Vagina (tissue), 2 donors: ENCODE measurements at regions not wholly inside any gene's neighbourhood (a gene's known extent, or its start where the extent isn't known, plus 50 kb on each side); places are given as distances from the start of the nearest gene placed in this dataset.

ENCODE experiments used
- DNase-seq, 2 donors: peaks; one replicate each; pipeline ENCODE4 v3.0.0-alpha.2; 2017; ENCODE audit errors: extremely low spot score in 2 of 2
- H3K27ac ChIP-seq: fragments of 200-600 bp; sonication (generic); one replicate; pipeline ENCODE4 v1.5.1; 2019
- H3K27me3 ChIP-seq: fragments of 200-600 bp; sonication (generic); one replicate; pipeline ENCODE4 v1.5.1; 2019
- H3K36me3 ChIP-seq, 2 donors: fragments of 200-600 bp; sonication (generic); one replicate each; pipeline ENCODE4 v1.5.1; 2017 to 2019
- H3K4me1 ChIP-seq: fragments of 200-600 bp; sonication (generic); one replicate; pipeline ENCODE4 v1.5.1; 2019
- H3K4me3 ChIP-seq, 2 donors: fragments of 200-600 bp; sonication (generic); 1 replicate in 1 of 2; 2 replicates in 1 of 2; pipeline ENCODE4 v1.5.1; 2016 to 2019
- H3K9me3 ChIP-seq: fragments of 200-600 bp; sonication (generic); one replicate; pipeline ENCODE4 v1.5.1; 2019
- CTCF ChIP-seq, 3 experiments: fragments of 450-650 bp in 2 of 3; fragments of 200-600 bp in 1 of 3; sonication (generic) in 1 of 3; IDR thresholded peaks; one replicate each; pipeline ENCODE4 v1.5.1; 2017 to 2019; ENCODE audit warnings: antibody characterized with exemption in 3 of 3, mild to moderate bottlenecking in 2 of 3, moderate library complexity in 2 of 3
- POLR2A ChIP-seq, 2 donors: fragments of 450-650 bp; IDR thresholded peaks; one replicate each; pipeline ENCODE4 v1.6.1; 2017; ENCODE audit warnings: antibody characterized with exemption in 2 of 2, mild to moderate bottlenecking in 2 of 2, moderate library complexity in 2 of 2
- POLR2AphosphoS5 ChIP-seq, 2 donors: sonication (generic); formaldehyde crosslinking; IDR thresholded peaks; one replicate each; pipeline ENCODE4 v1.9.0; 2017; ENCODE audit warnings: antibody characterized with exemption in 2 of 2, mild to moderate bottlenecking in 2 of 2, low read depth in 1 of 2; ENCODE audit not compliant: insufficient read depth in 1 of 2
- intact Hi-C: fragments of 100-400 bp; cut with DNase I; formaldehyde crosslinking; loops from one replicate; pipeline ENCODE4 v1.15.1; 2023

GRCh38 chr6:105920071-105920470, 166.1 kb upstream of the PRDM1 start:
- no peaks in the 10 kb centered on the region for H3K36me3 ChIP-seq
- no peaks in the 10 kb centered on the region for H3K27me3 ChIP-seq
- H3K9me3 ChIP-seq = no peaks in the 10 kb centered on the region
- H3K4me1 ChIP-seq = no peaks in the 10 kb centered on the region
- H3K27ac ChIP-seq = no peak overlapping the region
- intact Hi-C loops = no loop called here
- DNase-seq = no peak
- TF ChIP-seq POLR2A (IDR thresholded peaks at IDR 0.05) (no peak), CTCF (IDR thresholded peaks at IDR 0.05) (no peak), POLR2AphosphoS5 (IDR thresholded peaks at IDR 0.05; ENCODE audit: insufficient read depth in 1 of 2, low read depth in 1 of 2) (no peak)
- no peak overlapping the region for H3K4me3 ChIP-seq

GRCh38 chr6:105917038-105917695, 169.0 kb upstream of the PRDM1 start:
- no peaks in the 10 kb centered on the region for H3K9me3 ChIP-seq
- DNase-seq = no peak
- no peaks in the 10 kb centered on the region for H3K36me3 ChIP-seq
- no peaks in the 10 kb centered on the region for H3K27me3 ChIP-seq
- no peak overlapping the region for H3K4me3 ChIP-seq
- intact Hi-C loops = no loop called here
- H3K27ac ChIP-seq = peak overlapping the region; percentile 58
- H3K4me1 ChIP-seq = no peaks in the 10 kb centered on the region
- TF ChIP-seq CTCF (IDR thresholded peaks at IDR 0.05) (no peak), POLR2AphosphoS5 (IDR thresholded peaks at IDR 0.05; ENCODE audit: insufficient read depth in 1 of 2, low read depth in 1 of 2) (peak in 1 of 2 donors; percentile 63)

- Histone ChIP-seq H3K4me3 (no peak overlapping the region), H3K27me3 (no peaks in the 10 kb centered on the region), H3K36me3 (no peaks in the 10 kb centered on the region), H3K27ac (no peak overlapping the region), H3K4me1 (no peaks in the 10 kb centered on the region), H3K9me3 (no peaks in the 10 kb centered on the region)
- no peak for DNase-seq
- no peak for TF ChIP-seq POLR2AphosphoS5 (IDR thresholded peaks at IDR 0.05; ENCODE audit: insufficient read depth in 1 of 2, low read depth in 1 of 2)
- TF ChIP-seq POLR2A (IDR thresholded peaks at IDR 0.05) = no peak
- TF ChIP-seq CTCF (IDR thresholded peaks at IDR 0.05) = no peak
- intact Hi-C loops = no loop called here
Observed at GRCh38 chr6:105911106-105911629, 175.0 kb upstream of the PRDM1 start.

- no peak overlapping the region for H3K27ac ChIP-seq
- H3K27me3 ChIP-seq = no peaks in the 10 kb centered on the region
- DNase-seq = no peak
- no peak for TF ChIP-seq CTCF (IDR thresholded peaks at IDR 0.05)
- no peak for TF ChIP-seq POLR2AphosphoS5 (IDR thresholded peaks at IDR 0.05; ENCODE audit: insufficient read depth in 1 of 2, low read depth in 1 of 2)
- no peak for TF ChIP-seq POLR2A (IDR thresholded peaks at IDR 0.05)
- no peaks in the 10 kb centered on the region for H3K9me3 ChIP-seq
- no peaks in the 10 kb centered on the region for H3K36me3 ChIP-seq
- H3K4me3 ChIP-seq = no peak overlapping the region
- no peaks in the 10 kb centered on the region for H3K4me1 ChIP-seq
- intact Hi-C loops = no loop called here
Observed at GRCh38 chr6:105909106-105909505, 177.0 kb upstream of the PRDM1 start.

GRCh38 chr6:105907991-105908390, 178.1 kb upstream of the PRDM1 start:
- no peaks in the 10 kb centered on the region for H3K4me1 ChIP-seq
- no peak for DNase-seq
- H3K27ac ChIP-seq = no peak overlapping the region
- no peak overlapping the region for H3K4me3 ChIP-seq
- intact Hi-C loops = no loop called here
- H3K36me3 ChIP-seq = no peaks in the 10 kb centered on the region
- TF ChIP-seq POLR2A (IDR thresholded peaks at IDR 0.05) = no peak
- TF ChIP-seq POLR2AphosphoS5 (IDR thresholded peaks at IDR 0.05; ENCODE audit: insufficient read depth in 1 of 2, low read depth in 1 of 2) = no peak
- TF ChIP-seq CTCF (IDR thresholded peaks at IDR 0.05) = no peak
- H3K27me3 ChIP-seq = no peaks in the 10 kb centered on the region
- H3K9me3 ChIP-seq = no peaks in the 10 kb centered on the region
